Right ventricle myocardium superior (tissue), 1 donor: ENCODE measurements at regions not wholly inside any gene's neighbourhood (a gene's known extent, or its start where the extent isn't known, plus 50 kb on each side); places are given as distances from the start of the nearest gene placed in this dataset.
"Not testable (repeated sequence)": the region's sequence is repeated elsewhere in the genome, so short reads cannot be mapped to it uniquely, and the experiment has no call there.

Experiments
- ATAC-seq: fragments of 200-7000 bp; cut with Tn5 transposase; one replicate; pipeline ENCODE4 v1.9.1; 2020; ENCODE audit warnings: mild to moderate bottlenecking; ENCODE audit not compliant: poor library complexity
- DNase-seq: peaks from one replicate; pipeline ENCODE4 v3.0.0-alpha.2; 2020
- intact Hi-C: fragments of 100-400 bp; cut with DNase I; formaldehyde crosslinking; loops from one replicate; pipeline ENCODE4 v1.11.2; 2022
- donor health status: DM: no; HTN: yes; CAD: no; lungs with severe emphysema.

DNA sequence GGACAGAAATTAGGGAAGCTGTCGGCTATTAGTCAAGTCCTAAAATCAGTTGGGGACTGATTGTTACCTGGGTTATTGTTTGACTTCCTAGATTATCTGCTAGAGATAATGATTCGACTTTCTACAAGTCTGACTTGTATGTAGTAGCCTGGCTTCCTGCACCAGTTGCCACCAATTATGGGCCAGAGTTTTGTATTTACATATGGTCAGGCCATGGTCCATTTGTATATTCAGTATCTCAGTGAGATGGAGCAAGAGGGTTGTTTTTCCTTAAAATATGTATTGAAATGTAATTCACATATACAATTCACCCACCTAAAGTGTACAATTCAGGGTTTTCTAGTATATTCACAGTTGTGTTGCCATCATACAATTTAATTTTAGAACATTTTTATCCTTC, 130.6 kb upstream of the PHACTR3 start:
- intact Hi-C loops, result no loop called here
- DNase-seq, result no peak
- ATAC-seq, result no peak

DNA sequence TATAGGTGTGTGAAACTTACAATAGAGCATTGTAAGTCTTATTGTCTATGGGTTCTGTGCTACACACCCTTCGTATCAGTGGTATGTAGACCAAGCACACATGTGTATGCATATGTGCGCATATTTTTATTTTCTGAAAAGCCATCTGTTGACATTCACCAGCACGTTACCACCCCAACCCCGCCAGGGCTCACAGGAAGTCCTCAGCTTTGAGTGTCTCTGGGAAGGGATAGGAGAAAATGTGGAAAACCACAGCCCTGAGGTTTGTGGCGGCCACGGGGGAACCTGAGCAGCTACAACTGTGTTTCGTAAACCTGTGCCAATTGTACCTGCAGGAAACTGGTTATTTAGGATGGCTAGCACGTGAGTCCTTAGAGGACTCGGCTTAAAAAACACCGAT, 123.3 kb upstream of the PHACTR3 start:
- ATAC-seq, result no peak
- no peak for DNase-seq
- intact Hi-C loops, result no loop called here

DNA sequence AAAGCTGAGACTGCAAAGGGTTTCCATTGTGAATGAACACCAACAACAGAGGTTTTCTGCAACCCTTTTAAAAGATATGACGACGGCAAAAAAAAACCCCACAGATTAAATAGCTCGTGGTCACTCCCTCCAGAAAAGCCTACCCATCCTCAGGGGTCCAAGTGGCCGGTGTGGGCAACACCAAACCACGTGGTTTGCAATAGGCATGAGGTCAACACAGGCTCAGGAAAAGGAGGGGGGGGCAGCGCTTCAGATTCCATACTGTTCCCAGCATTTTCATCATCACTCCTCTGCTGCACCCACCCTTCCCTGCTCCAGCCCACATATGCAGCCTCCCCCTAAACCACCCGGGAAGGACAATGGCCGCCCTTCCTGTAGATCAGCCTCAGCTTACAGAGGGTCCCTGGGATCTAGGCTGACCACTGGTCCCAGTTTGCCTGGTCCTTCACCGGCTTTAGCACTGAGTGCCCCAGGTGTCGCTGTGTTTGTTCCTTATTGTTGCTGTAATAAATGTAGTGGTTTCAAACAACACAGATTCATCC, 122.8 kb upstream of the PHACTR3 start:
- intact Hi-C loops, result no loop called here
- ATAC-seq (no peak), DNase-seq (no peak)

DNA sequence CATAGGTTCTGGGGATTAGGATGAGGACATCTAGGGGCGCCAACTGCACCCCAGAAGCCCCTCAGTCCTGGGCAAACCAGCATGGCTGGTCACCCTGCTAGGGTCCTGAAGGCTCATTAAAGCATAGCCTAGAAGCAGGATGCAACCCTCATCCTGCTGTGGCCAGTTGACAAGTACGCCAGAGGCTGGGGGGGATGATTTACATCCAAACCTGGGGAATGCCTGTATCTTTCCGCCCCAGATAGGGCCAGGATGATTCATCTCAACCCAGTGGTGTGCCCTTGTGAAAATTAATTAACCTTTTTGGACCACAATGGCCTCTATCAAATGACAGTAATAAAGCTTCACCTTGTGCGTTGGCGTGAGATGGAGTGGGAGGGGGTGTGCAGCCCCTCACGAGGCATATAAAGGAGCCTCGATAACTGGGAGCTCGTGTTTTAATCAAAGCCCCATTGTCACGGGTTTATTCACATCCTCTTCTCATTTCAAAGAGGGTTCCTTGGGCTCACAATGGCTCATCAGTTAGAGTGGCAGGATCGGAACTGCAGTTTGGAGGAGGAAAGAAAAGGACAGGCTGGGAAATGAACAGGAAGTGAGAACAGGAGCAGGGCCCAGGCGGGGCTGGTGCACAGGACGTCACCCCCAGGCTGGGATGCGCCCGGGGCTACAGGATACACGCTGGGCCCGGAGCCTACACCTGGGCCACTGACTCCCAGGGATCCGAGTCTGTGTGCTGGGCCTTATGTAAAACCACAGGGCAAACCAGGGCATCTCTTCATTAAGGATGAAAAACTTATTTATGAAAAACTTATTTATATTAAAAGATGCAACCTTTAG, 121.8 kb upstream of the PHACTR3 start:
- intact Hi-C loops, result no loop called here
- no peak for ATAC-seq
- no peak for DNase-seq

DNA sequence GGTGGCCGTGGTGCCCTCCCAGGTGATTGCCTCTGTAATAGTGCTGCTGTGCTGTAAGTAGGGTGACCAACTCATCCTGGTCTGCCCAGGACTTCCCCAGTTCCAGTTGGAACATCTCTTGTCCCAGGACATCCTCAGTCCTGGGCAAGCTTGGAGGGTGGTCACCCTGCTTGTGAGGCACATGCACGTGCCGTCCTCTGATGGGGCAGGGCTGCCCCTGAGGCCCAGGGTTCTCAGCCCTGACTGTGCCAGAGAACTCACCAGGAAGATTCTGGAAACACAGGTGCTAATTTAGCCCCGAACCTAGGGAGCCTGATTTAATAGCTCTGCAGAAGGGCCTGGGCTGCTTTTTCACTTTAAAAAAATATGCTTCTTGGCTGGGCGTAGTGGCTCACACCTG, 120.9 kb upstream of the PHACTR3 start:
- intact Hi-C loops, result no loop called here
- no peak for DNase-seq
- no peak for ATAC-seq

DNA sequence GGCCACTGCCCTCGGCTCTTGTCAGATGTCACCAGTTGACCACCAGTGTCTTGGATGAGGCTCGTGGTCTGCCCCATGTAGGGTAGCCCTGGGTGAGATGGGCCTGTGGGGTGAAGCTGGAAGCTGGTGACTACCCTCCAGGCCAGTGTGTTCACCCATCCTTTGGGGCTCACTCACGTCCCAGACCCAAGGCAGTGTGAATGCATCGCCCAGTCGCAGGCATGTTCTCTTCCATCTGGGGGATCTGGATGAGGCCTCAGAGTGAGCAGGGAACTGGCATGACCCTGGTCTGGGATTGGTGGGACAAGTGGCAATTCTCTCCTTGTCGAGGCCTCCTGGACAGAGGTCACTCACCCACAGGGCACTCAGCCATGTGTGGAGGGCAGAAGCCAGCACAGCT, 120.1 kb upstream of the PHACTR3 start:
- DNase-seq, result no peak
- intact Hi-C loops, result no loop called here
- no peak for ATAC-seq

DNA sequence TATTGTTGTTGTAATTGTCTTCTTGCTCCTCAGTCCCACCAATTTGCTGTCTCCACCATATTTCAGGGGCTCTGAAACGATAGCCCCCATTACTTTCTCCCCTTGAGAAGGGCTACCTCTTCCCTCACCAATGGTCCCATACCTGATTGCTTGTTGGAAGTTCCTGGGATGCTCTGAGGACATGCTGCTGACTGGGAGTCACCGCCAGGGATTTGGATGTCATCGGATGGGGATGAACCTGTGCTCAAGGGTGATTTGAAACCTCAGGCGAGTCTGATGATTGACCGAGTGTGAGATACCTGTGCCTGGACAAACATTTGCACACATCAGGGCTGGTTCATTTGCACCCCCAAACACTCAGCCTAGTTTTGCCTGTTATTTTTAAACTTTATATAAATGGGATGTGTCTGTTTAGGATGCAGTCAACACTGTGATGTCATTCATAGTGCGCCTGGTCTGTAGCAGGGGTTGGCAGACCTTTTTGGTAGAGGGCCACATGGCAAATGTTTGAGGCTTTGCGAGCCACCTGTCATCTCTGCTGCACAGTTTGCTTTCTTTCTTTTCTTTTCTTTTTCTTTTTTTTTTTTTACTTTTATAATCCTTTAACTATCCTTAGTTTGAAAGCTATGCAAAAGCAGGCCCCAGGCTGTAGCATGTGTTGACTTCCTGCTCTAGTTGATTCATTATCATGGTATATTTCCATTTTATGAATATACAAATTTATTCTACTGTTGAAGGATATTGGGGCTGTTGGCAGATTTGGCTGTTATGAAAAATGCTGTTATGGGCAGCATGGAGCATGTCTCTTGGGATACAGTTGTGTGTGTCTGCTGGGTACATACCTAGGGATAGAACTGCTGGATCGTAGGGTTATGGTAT, 118.5 kb upstream of the PHACTR3 start:
- DNase-seq (no peak), ATAC-seq (no peak)
- intact Hi-C loops, result no loop called here

DNA sequence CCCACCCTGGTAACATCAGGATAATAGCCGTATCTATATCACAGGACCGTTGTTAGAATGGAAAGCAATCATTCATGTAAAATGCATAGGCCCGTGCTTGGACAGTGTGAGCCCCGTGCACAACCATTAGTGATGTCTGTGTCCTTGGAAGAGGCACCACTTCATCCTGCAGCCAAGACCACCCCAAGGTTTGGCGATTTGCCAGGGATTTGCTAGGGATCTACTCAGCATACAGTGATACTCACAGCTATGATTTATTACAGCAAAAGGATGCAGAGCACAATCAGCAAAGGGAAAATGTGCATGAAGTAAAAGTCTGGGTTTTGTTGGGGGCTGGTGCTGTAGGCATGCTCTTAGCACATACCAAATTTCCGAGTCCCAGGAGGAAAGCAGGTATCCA, 115.9 kb upstream of the PHACTR3 start:
- DNase-seq, ATAC-seq, intact Hi-C loops: not testable (repeated sequence)

DNA sequence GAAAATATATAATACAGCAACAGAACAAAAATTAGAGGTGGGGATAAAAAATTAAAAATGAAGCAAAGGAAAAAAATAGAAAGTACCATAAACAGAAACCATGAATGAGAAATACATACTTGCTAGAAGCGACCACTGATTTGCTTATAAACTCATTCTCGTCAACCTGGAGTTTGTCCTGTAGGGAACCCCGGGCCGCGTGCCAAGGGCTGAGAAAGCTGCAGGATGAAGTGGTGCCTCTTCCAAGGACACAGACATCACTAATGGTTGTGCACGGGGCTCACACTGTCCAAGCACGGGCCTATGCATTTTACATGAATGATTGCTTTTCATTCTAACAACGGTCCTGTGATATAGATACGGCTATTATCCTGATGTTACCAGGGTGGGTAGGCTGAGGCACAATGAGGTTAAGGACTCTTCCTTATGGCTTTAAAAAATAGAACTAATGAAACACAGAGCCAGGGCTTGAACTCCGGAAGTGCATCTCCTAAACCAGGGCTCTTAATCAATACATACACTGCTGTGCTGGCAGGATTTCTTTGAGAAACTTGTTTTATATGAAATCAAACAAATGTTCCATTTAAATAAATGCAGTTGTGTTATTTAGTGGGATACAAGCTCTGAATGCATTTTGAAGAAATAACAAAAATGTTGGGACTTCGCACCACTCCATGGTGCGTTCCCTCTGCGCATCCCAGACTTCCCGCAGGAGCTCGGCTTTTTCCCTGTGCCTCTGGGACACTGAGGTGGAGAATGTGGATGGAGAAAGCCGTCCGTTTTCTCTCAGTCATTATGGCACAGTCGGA, 113.9 kb upstream of the PHACTR3 start:
- DNase-seq, ATAC-seq, intact Hi-C loops: not testable (repeated sequence)

DNA sequence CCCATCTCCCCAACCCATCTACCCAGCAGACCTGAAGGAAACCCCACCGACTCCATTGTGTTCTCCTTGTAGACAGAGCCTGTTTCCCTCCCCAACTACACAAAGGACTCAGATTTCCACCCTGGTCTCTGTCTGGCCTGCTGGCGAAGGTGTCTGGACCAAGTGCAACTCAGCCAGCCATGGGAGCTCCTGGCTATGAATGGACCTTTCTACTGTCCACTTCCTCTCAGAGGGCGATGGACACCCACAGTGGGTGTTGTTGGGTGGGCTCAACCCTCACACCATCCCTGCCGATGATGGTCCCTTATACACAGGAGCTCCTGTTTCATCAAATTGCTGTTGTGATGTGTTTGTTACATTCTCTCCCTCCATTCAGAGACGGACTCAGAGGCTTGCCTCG, 112.5 kb upstream of the PHACTR3 start:
- intact Hi-C loops, result no loop called here
- DNase-seq (no peak), ATAC-seq (no peak)

DNA sequence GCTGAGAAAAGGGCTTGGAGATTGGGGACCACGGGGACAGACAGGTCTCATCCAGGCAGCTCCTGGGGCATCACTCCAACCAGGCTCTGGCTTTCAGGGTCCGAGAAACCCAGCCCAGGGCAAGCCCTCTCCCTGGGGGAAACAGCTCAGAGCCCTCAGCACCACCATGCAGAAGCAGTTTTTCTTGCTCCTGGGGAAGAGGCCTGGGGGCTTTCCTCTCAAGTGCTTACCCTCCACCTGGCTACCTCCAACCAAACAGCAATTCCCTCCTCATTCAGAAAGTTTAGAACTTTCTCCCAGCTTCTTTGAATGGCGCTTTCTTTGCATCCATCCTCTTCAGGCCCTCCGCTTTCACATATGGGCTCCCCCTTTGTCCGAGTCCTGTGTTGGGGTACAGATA, 110.4 kb upstream of the PHACTR3 start:
- ATAC-seq, result no peak

DNA sequence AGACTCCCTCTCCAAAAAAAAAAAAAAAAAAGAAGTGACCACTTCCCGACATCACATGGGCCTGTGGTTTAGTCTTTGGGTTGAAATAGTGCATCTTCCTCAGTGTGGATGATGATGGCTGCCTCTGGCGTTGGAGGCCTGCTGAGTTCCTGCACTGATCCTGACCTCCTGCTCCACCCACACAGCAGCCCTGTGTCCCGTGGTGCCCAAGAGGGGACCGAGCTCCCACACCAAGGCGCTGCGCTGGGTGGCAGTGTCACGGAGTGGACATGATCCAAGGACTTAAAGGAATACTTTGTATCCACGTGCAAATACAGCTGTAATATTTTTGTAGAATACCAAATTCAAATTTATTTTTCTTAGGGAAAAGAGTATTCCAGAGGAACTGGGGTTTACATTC, 109.2 kb upstream of the PHACTR3 start:
- DNase-seq (no peak), ATAC-seq (no peak)
- intact Hi-C loops, result no loop called here

More for the DNA sequence above, 110.4 kb upstream of the PHACTR3 start:
- intact Hi-C loops, result no loop called here
- DNase-seq, result no peak

DNA sequence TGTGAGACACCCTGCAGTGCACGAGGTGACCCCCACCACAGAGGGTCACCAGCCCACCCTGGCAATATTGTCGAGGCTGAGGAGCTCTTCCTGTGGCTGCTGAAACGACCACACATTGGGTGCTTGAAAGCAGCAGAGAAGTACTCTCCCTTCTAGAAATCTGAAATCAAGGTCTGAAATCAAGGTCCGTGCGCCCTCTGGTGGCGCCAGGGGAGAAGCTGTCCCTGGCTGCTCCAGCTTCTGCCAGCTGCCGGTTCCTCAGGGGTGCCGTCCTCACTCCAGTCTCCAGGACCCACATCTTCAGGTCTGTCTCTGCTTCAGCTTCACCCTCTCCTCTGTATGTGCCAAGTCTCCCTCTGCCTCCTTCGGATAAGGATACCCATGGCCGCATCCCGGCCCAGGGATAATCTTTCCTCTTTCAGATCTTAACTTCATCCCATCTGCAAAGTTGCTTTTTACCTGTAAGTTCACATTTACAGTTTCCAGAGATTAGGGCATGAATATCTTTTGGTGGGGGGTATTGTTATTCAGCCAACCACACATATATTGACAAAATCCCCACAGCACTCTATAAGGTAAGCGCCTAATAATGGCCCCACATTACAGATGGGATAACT, 108.3 kb upstream of the PHACTR3 start:
- ATAC-seq (peak; percentile 77), DNase-seq (peak; percentile 74)
- intact Hi-C loops, result no loop called here

DNA sequence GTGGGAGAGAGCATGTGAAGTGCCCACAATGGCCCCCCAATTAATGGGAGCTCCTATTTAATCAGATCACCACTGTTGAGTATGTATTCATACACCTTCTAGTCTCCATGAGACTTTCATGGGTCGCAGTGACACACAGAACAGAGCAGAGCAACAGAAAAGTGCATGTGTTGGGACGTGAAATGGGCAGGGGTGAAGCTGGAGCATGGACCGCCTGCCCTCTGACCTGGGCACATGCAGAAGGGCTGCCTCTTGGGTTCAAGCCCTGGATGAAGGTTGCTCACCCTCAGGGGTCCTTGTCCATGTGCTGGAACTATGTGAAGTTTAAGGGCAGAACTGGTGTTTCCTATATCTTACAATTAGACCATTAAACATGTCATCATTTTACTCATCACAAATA, 106.0 kb upstream of the PHACTR3 start:
- DNase-seq, result no peak
- no peak for ATAC-seq
- intact Hi-C loops, result no loop called here

DNA sequence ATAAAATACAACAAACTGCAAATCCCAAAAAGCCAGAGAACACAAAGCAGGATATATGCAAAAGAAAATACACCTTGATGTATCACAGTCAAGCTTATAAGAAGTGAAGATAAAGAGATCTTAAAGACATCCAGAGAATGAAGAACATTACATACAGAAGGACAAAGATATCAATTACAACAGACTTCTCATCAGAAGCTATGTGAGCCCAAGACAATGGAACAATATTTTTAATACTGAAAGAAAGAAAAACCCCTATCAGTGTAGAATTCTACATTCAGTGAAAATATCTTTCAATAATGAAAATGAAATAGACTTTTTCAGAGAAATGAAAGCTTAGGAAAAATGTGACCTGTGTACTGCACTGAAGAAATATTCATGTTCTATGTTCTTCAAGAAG, 104.5 kb upstream of the PHACTR3 start:
- intact Hi-C loops, result no loop called here
- ATAC-seq, result no peak
- no peak for DNase-seq

DNA sequence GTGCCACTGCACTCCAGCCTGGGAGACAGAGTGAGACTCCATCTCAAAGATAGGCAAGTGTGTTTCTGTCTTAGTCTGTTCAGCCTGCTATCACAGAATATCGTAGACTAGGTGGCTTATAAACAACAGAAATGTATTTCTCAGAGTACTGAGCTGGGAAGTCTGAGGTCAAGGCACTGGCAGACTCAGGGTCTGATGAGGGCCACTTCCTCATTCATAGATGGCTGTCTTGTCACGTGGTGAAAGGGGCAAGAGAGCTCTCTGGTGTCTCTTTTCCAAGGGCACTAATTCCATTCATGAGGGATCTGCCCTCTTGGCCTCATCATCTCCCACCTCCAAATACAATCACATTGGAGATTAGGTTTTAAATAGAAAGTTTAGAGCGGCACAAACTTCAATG, 95.6 kb upstream of the PHACTR3 start:
- no peak for DNase-seq
- intact Hi-C loops, result no loop called here
- no peak for ATAC-seq

DNA sequence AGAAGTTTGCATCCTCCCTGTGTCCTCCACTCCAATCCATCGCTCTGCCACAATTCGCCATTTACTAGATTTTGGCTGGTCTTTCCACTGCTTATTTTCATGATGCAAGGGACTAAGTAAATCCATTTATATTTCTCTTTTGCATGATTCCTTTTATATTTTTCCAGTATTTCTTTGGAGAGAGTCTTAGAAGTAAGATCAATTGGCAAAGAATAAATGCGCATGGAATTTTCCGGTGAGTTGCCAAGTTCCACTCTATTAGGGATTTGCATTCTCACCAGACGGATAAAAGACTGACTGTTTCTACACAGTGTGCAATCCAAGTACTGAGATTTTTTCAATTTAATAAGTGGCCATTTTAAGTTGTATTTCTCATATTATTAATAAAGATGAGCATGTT, 91.7 kb upstream of the PHACTR3 start:
- ATAC-seq (no peak), DNase-seq (no peak)
- intact Hi-C loops, result no loop called here

DNA sequence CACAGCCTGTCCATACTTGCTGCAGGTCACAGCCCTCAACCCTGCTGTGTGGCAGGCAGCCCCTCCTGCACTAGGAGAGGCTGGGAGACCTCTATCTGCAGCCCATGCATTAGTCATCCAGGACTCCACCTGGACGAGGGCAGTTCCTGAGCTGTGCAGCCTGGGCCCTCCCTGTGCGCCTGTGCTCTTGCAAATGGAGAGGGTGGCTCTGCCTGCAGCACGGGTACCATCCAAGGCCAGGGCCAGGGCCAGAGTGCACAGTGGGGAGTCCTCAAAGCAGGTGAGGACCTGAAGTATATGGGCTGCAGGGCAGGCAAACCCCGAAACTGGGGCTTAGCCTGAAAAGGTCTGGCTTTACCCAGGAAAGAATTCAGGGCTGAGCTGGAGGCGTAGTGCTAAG, 89.8 kb upstream of the PHACTR3 start:
- DNase-seq, result no peak
- intact Hi-C loops, result no loop called here
- ATAC-seq, result no peak
